ENCODE measurements at regions not wholly inside any gene's neighbourhood (a gene's known extent, or its start where the extent isn't known, plus 50 kb on each side); places are given as distances from the start of the nearest gene placed in this dataset.

DNA sequence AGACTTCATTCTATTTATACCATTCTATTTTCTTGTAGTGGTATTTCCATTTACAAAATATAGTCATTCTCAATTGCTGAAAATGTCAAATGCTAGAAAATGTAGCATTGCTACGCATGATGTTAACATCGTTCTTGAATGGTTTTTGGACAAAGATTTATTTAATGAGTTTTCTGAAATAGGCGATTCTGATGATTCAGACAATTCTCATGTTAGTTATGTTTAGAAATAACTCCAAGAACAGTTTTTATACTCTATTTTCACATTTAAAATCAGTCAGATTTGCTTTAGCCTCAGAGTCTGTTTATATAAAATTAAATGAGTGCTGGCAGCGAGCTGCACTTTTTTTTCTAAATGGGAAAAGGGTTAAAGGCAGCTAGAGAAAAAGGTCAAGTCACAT, 414.8 kb upstream of the MGAT4C start:
- TF ChIP-seq, protein P1, sequence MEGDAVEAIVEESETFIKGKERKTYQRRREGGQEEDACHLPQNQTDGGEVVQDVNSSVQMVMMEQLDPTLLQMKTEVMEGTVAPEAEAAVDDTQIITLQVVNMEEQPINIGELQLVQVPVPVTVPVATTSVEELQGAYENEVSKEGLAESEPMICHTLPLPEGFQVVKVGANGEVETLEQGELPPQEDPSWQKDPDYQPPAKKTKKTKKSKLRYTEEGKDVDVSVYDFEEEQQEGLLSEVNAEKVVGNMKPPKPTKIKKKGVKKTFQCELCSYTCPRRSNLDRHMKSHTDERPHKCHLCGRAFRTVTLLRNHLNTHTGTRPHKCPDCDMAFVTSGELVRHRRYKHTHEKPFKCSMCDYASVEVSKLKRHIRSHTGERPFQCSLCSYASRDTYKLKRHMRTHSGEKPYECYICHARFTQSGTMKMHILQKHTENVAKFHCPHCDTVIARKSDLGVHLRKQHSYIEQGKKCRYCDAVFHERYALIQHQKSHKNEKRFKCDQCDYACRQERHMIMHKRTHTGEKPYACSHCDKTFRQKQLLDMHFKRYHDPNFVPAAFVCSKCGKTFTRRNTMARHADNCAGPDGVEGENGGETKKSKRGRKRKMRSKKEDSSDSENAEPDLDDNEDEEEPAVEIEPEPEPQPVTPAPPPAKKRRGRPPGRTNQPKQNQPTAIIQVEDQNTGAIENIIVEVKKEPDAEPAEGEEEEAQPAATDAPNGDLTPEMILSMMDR (IDR thresholded peaks at IDR 0.05; ENCODE audit: low read length) = no peak
- TF ChIP-seq EZH2 (IDR thresholded peaks at IDR 0.05; ENCODE audit: borderline replicate concordance, low read length) = no peak

All from OCI-LY1 (cell line).